CD4-positive, alpha-beta T cell (primary cell): ENCODE measurements at regions not wholly inside any gene's neighbourhood (a gene's known extent, or its start where the extent isn't known, plus 50 kb on each side); places are given as distances from the start of the nearest gene placed in this dataset.

ENCODE experiments used
- ATAC-seq: fragments of 200-7000 bp; cut with Tn5 transposase; one replicate; pipeline ENCODE4 v1.10.0; 2022; ENCODE audit warnings: mild to moderate bottlenecking; ENCODE audit not compliant: poor library complexity
- CTCF ChIA-PET: fragments of 350-600 bp; sonication (Branson Sonifier 250); formaldehyde crosslinking; loops from one replicate; lab custom pipeline; 2021; ENCODE audit warnings: antibody characterized with exemption, inconsistent platforms; lab: Charles Lee
- POLR2A ChIA-PET: fragments of 350-600 bp; sonication (Branson Sonifier 250); formaldehyde crosslinking; loops from one replicate; lab custom pipeline; 2021; ENCODE audit warnings: antibody characterized with exemption, inconsistent platforms; lab: Charles Lee
- DNase-seq, 14 experiments: peaks; one replicate each; pipeline ENCODE4 v3.0.0-alpha.2; 2013 to 2020; ENCODE audit warnings: mixed read lengths in 2 of 14
- H3K27ac ChIP-seq, 2 donors: one replicate each; pipeline versions ENCODE4 v1.5.1 to v1.7.0; 2013; ENCODE audit warnings: low read length in 2 of 2, low read depth in 1 of 2, mild to moderate bottlenecking in 1 of 2
- H3K27me3 ChIP-seq, 2 experiments: 1 replicate in 1 of 2; 2 replicates in 1 of 2; pipeline versions ENCODE4 v1.6.1 to v1.7.0; 2013; ENCODE audit warnings: low read length in 2 of 2, control low read depth in 1 of 2, mild to moderate bottlenecking in 1 of 2, moderate library complexity in 1 of 2; ENCODE audit not compliant: insufficient read depth in 2 of 2, control insufficient read depth in 1 of 2
- H3K36me3 ChIP-seq: one replicate; pipeline ENCODE4 v1.6.1; 2013; ENCODE audit warnings: low read length, control low read depth; ENCODE audit not compliant: insufficient read depth
- H3K4me1 ChIP-seq: one replicate; pipeline ENCODE4 v1.6.1; 2013; ENCODE audit warnings: low read length, control low read depth; ENCODE audit not compliant: insufficient read depth
- H3K4me3 ChIP-seq: one replicate; pipeline ENCODE4 v1.5.1; 2013; ENCODE audit warnings: mild to moderate bottlenecking, low read length, moderate library complexity
- H3K9me3 ChIP-seq, 2 experiments: 1 replicate in 1 of 2; 2 replicates in 1 of 2; pipeline versions ENCODE4 v1.6.1 to v1.7.0; 2013; ENCODE audit warnings: low read length in 2 of 2, mild to moderate bottlenecking in 2 of 2, control low read depth in 1 of 2, moderate library complexity in 1 of 2; ENCODE audit not compliant: control insufficient read depth in 1 of 2, insufficient read depth in 1 of 2
- H3K27ac Mint-ChIP-seq: one replicate; pipeline ENCODE4 v1.8.0; 2020; ENCODE audit warnings: mixed read lengths
- H3K27me3 Mint-ChIP-seq: one replicate; pipeline ENCODE4 v1.8.0; 2021; ENCODE audit warnings: mixed read lengths
- H3K36me3 Mint-ChIP-seq: one replicate; pipeline ENCODE4 v1.8.0; 2021; ENCODE audit warnings: low read depth, mixed read lengths
- H3K4me1 Mint-ChIP-seq: one replicate; pipeline ENCODE4 v1.8.0; 2021; ENCODE audit warnings: low read depth, mixed read lengths
- H3K4me3 Mint-ChIP-seq: one replicate; pipeline ENCODE4 v1.8.0; 2020; ENCODE audit warnings: mild to moderate bottlenecking, mixed read lengths
- H3K9me3 Mint-ChIP-seq: one replicate; pipeline ENCODE4 v1.8.0; 2020; ENCODE audit warnings: mixed read lengths
- intact Hi-C, 2 experiments: fragments of 100-400 bp; cut with DNase I in 1 of 2; cut with micrococcal nuclease in 1 of 2; formaldehyde crosslinking; loops; one replicate each; pipeline versions ENCODE4 v1.15.1 to v1.9.0; 2023 to 2025; cut with DNase I, micrococcal nuclease
- TF ChIP-seq, protein P1 (sequence below): fragments of 200-600 bp; IDR thresholded peaks from one replicate; pipeline ENCODE4 v1.8.0; 2022; ENCODE audit warnings: antibody characterized with exemption, mild to moderate bottlenecking

- DNase-seq: no peak
- H3K27me3 Mint-ChIP-seq: peaks cover 7% of the 10 kb centered on the region
- no peaks in the 10 kb centered on the region for H3K36me3 ChIP-seq
- no peak overlapping the region for H3K27ac Mint-ChIP-seq
- no peak overlapping the region for H3K27ac ChIP-seq
- no peaks in the 10 kb centered on the region for H3K9me3 ChIP-seq
- no peak for ATAC-seq
- H3K9me3 Mint-ChIP-seq: no peaks in the 10 kb centered on the region
- peaks cover 0 to 3% of the 10 kb centered on the region in 2 experiments for H3K27me3 ChIP-seq
- H3K4me1 ChIP-seq: no peaks in the 10 kb centered on the region
- H3K36me3 Mint-ChIP-seq: no peaks in the 10 kb centered on the region
- no peak overlapping the region for H3K4me3 ChIP-seq
- no peak overlapping the region for H3K4me3 Mint-ChIP-seq
- intact Hi-C loops: loop anchor here in 1 of 2 experiments (5.0 kb wide), 1 partner anchor 1680 kb away; no protein-coding TSS in a partner anchor
- no peaks in the 10 kb centered on the region for H3K4me1 Mint-ChIP-seq
- CTCF ChIA-PET: interaction anchor here (1.3 kb wide), 1 partner anchor 13 kb away, joined by 3 read pairs; no protein-coding TSS in a partner anchor
- TF ChIP-seq, protein P1, sequence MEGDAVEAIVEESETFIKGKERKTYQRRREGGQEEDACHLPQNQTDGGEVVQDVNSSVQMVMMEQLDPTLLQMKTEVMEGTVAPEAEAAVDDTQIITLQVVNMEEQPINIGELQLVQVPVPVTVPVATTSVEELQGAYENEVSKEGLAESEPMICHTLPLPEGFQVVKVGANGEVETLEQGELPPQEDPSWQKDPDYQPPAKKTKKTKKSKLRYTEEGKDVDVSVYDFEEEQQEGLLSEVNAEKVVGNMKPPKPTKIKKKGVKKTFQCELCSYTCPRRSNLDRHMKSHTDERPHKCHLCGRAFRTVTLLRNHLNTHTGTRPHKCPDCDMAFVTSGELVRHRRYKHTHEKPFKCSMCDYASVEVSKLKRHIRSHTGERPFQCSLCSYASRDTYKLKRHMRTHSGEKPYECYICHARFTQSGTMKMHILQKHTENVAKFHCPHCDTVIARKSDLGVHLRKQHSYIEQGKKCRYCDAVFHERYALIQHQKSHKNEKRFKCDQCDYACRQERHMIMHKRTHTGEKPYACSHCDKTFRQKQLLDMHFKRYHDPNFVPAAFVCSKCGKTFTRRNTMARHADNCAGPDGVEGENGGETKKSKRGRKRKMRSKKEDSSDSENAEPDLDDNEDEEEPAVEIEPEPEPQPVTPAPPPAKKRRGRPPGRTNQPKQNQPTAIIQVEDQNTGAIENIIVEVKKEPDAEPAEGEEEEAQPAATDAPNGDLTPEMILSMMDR: no peak
- POLR2A ChIA-PET: no interaction called here
Observed at GRCh38 chr6:139882234-139882633, 507.8 kb upstream of the CITED2 start.

DNA sequence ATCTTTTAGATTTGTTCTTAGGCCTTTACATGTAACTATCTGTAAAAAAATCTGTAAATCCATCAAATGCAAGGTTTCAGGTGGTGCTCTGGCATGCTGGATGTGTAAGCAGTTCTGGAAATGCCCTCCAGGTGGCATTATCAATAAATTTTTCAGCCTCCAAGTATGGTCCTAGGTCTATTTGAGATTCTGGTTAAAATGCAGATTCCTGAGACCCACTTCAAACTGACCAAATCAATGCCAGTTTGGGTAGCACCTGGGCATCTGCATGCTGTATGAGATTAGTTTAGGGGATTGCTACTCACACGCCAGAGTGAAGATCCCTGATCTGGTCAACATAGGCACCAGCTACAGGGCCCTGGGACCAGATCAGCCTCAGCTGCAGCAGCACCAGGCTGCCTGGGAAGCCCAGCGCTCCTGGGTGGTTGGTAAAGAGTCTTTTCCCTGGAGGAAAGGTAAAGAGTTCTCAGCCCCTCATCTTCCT, 507.3 kb upstream of the CITED2 start:
- Mint-ChIP-seq H3K27me3 (peaks cover 7% of the 10 kb centered on the region), H3K4me1 (no peaks in the 10 kb centered on the region), H3K9me3 (no peaks in the 10 kb centered on the region), H3K27ac (no peak overlapping the region), H3K4me3 (no peak overlapping the region), H3K36me3 (no peaks in the 10 kb centered on the region)
- ChIA-PET CTCF (interaction anchor here (1.1 kb wide), 1 partner anchor 36 kb away, joined by 3 read pairs; no protein-coding TSS in a partner anchor), POLR2A (no interaction called here)
- Histone ChIP-seq H3K36me3 (no peaks in the 10 kb centered on the region), H3K4me3 (no peak overlapping the region), H3K27me3 (peaks cover 0 to 3% of the 10 kb centered on the region in 2 experiments), H3K4me1 (no peaks in the 10 kb centered on the region), H3K27ac (no peak overlapping the region), H3K9me3 (no peaks in the 10 kb centered on the region)
- DNase-seq (peak in 4 of 14 experiments; percentile 8 to 38 (median 37)), ATAC-seq (peak; percentile 57)
- TF ChIP-seq, protein P1: peak; percentile 59
- intact Hi-C loops: loop anchor here in 1 of 2 experiments (5.0 kb wide), 1 partner anchor 1681 kb away; no protein-coding TSS in a partner anchor

- Mint-ChIP-seq H3K4me1 (no peaks in the 10 kb centered on the region), H3K27me3 (peaks cover 7% of the 10 kb centered on the region), H3K27ac (no peak overlapping the region), H3K36me3 (no peaks in the 10 kb centered on the region), H3K4me3 (no peak overlapping the region), H3K9me3 (no peaks in the 10 kb centered on the region)
- Histone ChIP-seq H3K27ac (no peak overlapping the region), H3K36me3 (no peaks in the 10 kb centered on the region), H3K9me3 (no peaks in the 10 kb centered on the region), H3K4me1 (no peaks in the 10 kb centered on the region), H3K4me3 (no peak overlapping the region), H3K27me3 (peaks cover 0 to 3% of the 10 kb centered on the region in 2 experiments)
- ATAC-seq (no peak), DNase-seq (no peak)
- CTCF ChIA-PET: interaction anchor here (1.1 kb wide), 1 partner anchor 36 kb away, joined by 3 read pairs; no protein-coding TSS in a partner anchor
- POLR2A ChIA-PET: no interaction called here
- TF ChIP-seq, protein P1: no peak
- intact Hi-C loops: loop anchor here in 1 of 2 experiments (5.0 kb wide), 1 partner anchor 1681 kb away; no protein-coding TSS in a partner anchor
Observed at GRCh38 chr6:139881236-139881635, 506.8 kb upstream of the CITED2 start.
